Retinal pigment epithelial cell (primary cell): ENCODE measurements at regions not wholly inside any gene's neighbourhood (a gene's known extent, or its start where the extent isn't known, plus 50 kb on each side); places are given as distances from the start of the nearest gene placed in this dataset.
A peak's percentile ranks its signal among the peaks of the same experiment; 100 is the strongest.

Experiments used
- DNase-seq: peaks from one replicate; pipeline ENCODE4 v3.0.0-alpha.2; 2010; ENCODE audit warnings: low read depth
- H3K4me3 ChIP-seq: 2 replicates; pipeline ENCODE4 v1.5.1; 2011; ENCODE audit warnings: mild to moderate bottlenecking, low read length, control low read depth, moderate library complexity
- CTCF ChIP-seq: conservative IDR thresholded peaks from 2 replicates; pipeline ENCODE4 v1.5.1; 2011; ENCODE audit warnings: low read depth, low read length, control low read depth, inconsistent platforms

GRCh38 chr11:79691445-79691844, 250.6 kb upstream of the TENM4 start:
- no peak overlapping the region for H3K4me3 ChIP-seq
- no peak for DNase-seq
- no peak for TF ChIP-seq CTCF

- H3K4me3 ChIP-seq, result no peak overlapping the region
- no peak for DNase-seq
- TF ChIP-seq CTCF, result no peak
Observed at GRCh38 chr11:79686703-79687419, 246.0 kb upstream of the TENM4 start.

- H3K4me3 ChIP-seq, result no peak overlapping the region
- no peak for TF ChIP-seq CTCF
Observed at GRCh38 chr11:79683930-79684329, 243.1 kb upstream of the TENM4 start.

GRCh38 chr11:79678780-79679452, 238.1 kb upstream of the TENM4 start:
- TF ChIP-seq CTCF, result no peak
- peak; percentile 11 for DNase-seq
- H3K4me3 ChIP-seq, result no peak overlapping the region

More at GRCh38 chr11:79683930-79684329, 243.1 kb upstream of the TENM4 start:
- no peak for DNase-seq

- no peak overlapping the region for H3K4me3 ChIP-seq
- no peak for TF ChIP-seq CTCF
Observed at GRCh38 chr11:79676396-79676795, 235.6 kb upstream of the TENM4 start.

GRCh38 chr11:79675081-79675480, 234.3 kb upstream of the TENM4 start:
- no peak for TF ChIP-seq CTCF
- H3K4me3 ChIP-seq, result no peak overlapping the region
- DNase-seq, result no peak

More at GRCh38 chr11:79676396-79676795, 235.6 kb upstream of the TENM4 start:
- no peak for DNase-seq

GRCh38 chr11:79672786-79673185, 232.0 kb upstream of the TENM4 start:
- no peak for DNase-seq
- TF ChIP-seq CTCF, result no peak
- no peak overlapping the region for H3K4me3 ChIP-seq
